Endodermal cell (in vitro differentiated cells): ENCODE measurements at regions not wholly inside any gene's neighbourhood (a gene's known extent, or its start where the extent isn't known, plus 50 kb on each side); places are given as distances from the start of the nearest gene placed in this dataset.
A peak's percentile ranks its signal among the peaks of the same experiment; 100 is the strongest.

Experiments
- DNase-seq: peaks from one replicate; pipeline ENCODE4 v3.0.0-alpha.2; 2017
- H3K27ac ChIP-seq: 2 replicates; pipeline ENCODE4 v1.5.1; 2013; ENCODE audit warnings: mild to moderate bottlenecking, low read depth, low read length, moderate library complexity
- H3K27me3 ChIP-seq: 2 replicates; pipeline ENCODE4 v1.6.1; 2013; ENCODE audit warnings: mild to moderate bottlenecking, low read length, moderate library complexity; ENCODE audit not compliant: insufficient read depth, control insufficient read depth, poor library complexity, severe bottlenecking
- H3K36me3 ChIP-seq: 2 replicates; pipeline ENCODE4 v1.7.0; 2013; ENCODE audit warnings: mild to moderate bottlenecking, low read length, moderate library complexity; ENCODE audit not compliant: control insufficient read depth, insufficient read depth
- H3K4me1 ChIP-seq: one replicate; pipeline ENCODE4 v1.7.0; 2013; ENCODE audit warnings: low read length; ENCODE audit not compliant: control insufficient read depth, insufficient read depth
- H3K4me3 ChIP-seq: 2 replicates; pipeline ENCODE4 v1.5.1; 2013; ENCODE audit warnings: mild to moderate bottlenecking, low read length, moderate library complexity
- H3K9ac ChIP-seq: 2 replicates; pipeline ENCODE4 v1.6.1; 2013; ENCODE audit warnings: mild to moderate bottlenecking, low read length, moderate library complexity; ENCODE audit not compliant: poor library complexity, severe bottlenecking; ENCODE audit errors: extremely low read depth
- H3K9me3 ChIP-seq: 2 replicates; pipeline ENCODE4 v1.6.1; 2013; ENCODE audit warnings: mild to moderate bottlenecking, low read length, moderate library complexity; ENCODE audit not compliant: control insufficient read depth
- H3K27ac Mint-ChIP-seq: 2 replicates; pipeline ENCODE4 v1.8.0; 2020; ENCODE audit warnings: mixed read lengths
- H3K27me3 Mint-ChIP-seq: 2 replicates; pipeline ENCODE4 v1.8.0; 2021; ENCODE audit warnings: mild to moderate bottlenecking, mixed read lengths; ENCODE audit not compliant: insufficient read depth
- H3K36me3 Mint-ChIP-seq: 2 replicates; pipeline ENCODE4 v1.8.0; 2020; ENCODE audit warnings: low read depth, mixed read lengths
- H3K4me1 Mint-ChIP-seq: 2 replicates; pipeline ENCODE4 v1.8.0; 2020; ENCODE audit warnings: mixed read lengths
- H3K4me3 Mint-ChIP-seq: 2 replicates; pipeline ENCODE4 v1.8.0; 2020; ENCODE audit warnings: mild to moderate bottlenecking, moderate library complexity, mixed read lengths
- H3K9me3 Mint-ChIP-seq: 2 replicates; pipeline ENCODE4 v1.8.0; 2020; ENCODE audit warnings: mild to moderate bottlenecking, mixed read lengths
- CTCF ChIP-seq: fragments of 200-600 bp; sonication (generic); conservative IDR thresholded peaks from 2 replicates; pipeline ENCODE4 v1.5.0; 2021; ENCODE audit warnings: antibody characterized with exemption, mild to moderate bottlenecking
- WGBS, 2 experiments: methylation state at CpG; one replicate each; pipeline versions ENCODE4 v1.1.5 to v1.1.7; 2013; ENCODE audit warnings: missing lambda C conversion rate in 2 of 2, mixed read lengths in 1 of 2; ENCODE audit not compliant: insufficient coverage in 1 of 2, insufficient read length in 1 of 2; 5-methylcytosine and 5-hydroxymethylcytosine counted together

GRCh38 chr20:50283370-50283769 lies 92.7 kb downstream of the CEBPB start:
- no peaks in the 10 kb centered on the region for H3K27me3 ChIP-seq
- no peaks in the 10 kb centered on the region for H3K9me3 ChIP-seq
- WGBS, 2 experiments: 89 to 100% methylated on average over 3 to 7 of the region's 7 CpGs
- H3K27ac ChIP-seq: no peak overlapping the region
- H3K36me3 Mint-ChIP-seq: no peaks in the 10 kb centered on the region
- H3K36me3 ChIP-seq: no peaks in the 10 kb centered on the region
- H3K27me3 Mint-ChIP-seq: no peaks in the 10 kb centered on the region
- H3K4me1 ChIP-seq: no peaks in the 10 kb centered on the region
- TF ChIP-seq CTCF: no peak
- no peak overlapping the region for H3K9ac ChIP-seq
- H3K4me1 Mint-ChIP-seq: no peaks in the 10 kb centered on the region
- no peak overlapping the region for H3K4me3 Mint-ChIP-seq
- H3K9me3 Mint-ChIP-seq: no peaks in the 10 kb centered on the region
- no peak overlapping the region for H3K4me3 ChIP-seq
- peak overlapping the region; percentile 10 for H3K27ac Mint-ChIP-seq
- DNase-seq: no peak

- no peak overlapping the region for H3K9ac ChIP-seq
- no peaks in the 10 kb centered on the region for H3K36me3 ChIP-seq
- Mint-ChIP-seq H3K9me3 (no peaks in the 10 kb centered on the region), H3K36me3 (no peaks in the 10 kb centered on the region), H3K4me1 (no peaks in the 10 kb centered on the region), H3K4me3 (no peak overlapping the region), H3K27ac (no peak overlapping the region), H3K27me3 (no peaks in the 10 kb centered on the region)
- DNase-seq: no peak
- no peaks in the 10 kb centered on the region for H3K27me3 ChIP-seq
- TF ChIP-seq CTCF: no peak
- no peak overlapping the region for H3K27ac ChIP-seq
- H3K4me1 ChIP-seq: no peaks in the 10 kb centered on the region
- no peak overlapping the region for H3K4me3 ChIP-seq
- 80 to 89% methylated on average over 14 to 24 of the region's 24 CpGs for WGBS, 2 experiments
- no peaks in the 10 kb centered on the region for H3K9me3 ChIP-seq
Observed at GRCh38 chr20:50283922-50284810, 93.5 kb downstream of the CEBPB start.

GRCh38 chr20:50284811-50285375 lies 94.3 kb downstream of the CEBPB start:
- no peak overlapping the region for H3K27ac ChIP-seq
- no peaks in the 10 kb centered on the region for H3K36me3 Mint-ChIP-seq
- WGBS, 2 experiments: 89 to 91% methylated on average over 8 to 10 of the region's 10 CpGs
- H3K9me3 Mint-ChIP-seq: no peaks in the 10 kb centered on the region
- H3K27me3 ChIP-seq: no peaks in the 10 kb centered on the region
- no peaks in the 10 kb centered on the region for H3K4me1 Mint-ChIP-seq
- H3K4me3 Mint-ChIP-seq: no peak overlapping the region
- DNase-seq: no peak
- H3K4me1 ChIP-seq: no peaks in the 10 kb centered on the region
- no peak overlapping the region for H3K9ac ChIP-seq
- no peak overlapping the region for H3K4me3 ChIP-seq
- no peak overlapping the region for H3K27ac Mint-ChIP-seq
- TF ChIP-seq CTCF: no peak
- H3K27me3 Mint-ChIP-seq: no peaks in the 10 kb centered on the region
- H3K9me3 ChIP-seq: no peaks in the 10 kb centered on the region
- no peaks in the 10 kb centered on the region for H3K36me3 ChIP-seq
